Activated T-helper 9 cell treated with anti-CD3 and anti-CD28 coated beads, Interleukin-2, amount 50 U/mL, for 16 hours (primary cell): ENCODE measurements at regions not wholly inside any gene's neighbourhood (a gene's known extent, or its start where the extent isn't known, plus 50 kb on each side); places are given as distances from the start of the nearest gene placed in this dataset.
"Not testable (repeated sequence)": the region's sequence is repeated elsewhere in the genome, so short reads cannot be mapped to it uniquely, and the experiment has no call there.

Source experiments
- DNase-seq: peaks from one replicate; pipeline ENCODE4 v3.0.0-alpha.2; 2020; ENCODE audit warnings: low read depth

GRCh38 chr14:30159374-30159773 is 231.7 kb upstream of the PRKD1 start:
- no peak for DNase-seq

GRCh38 chr14:30160608-30161007 is 233.0 kb upstream of the PRKD1 start:
- no peak for DNase-seq

- no peak for DNase-seq
Measured at GRCh38 chr14:30162066-30162465, 234.4 kb upstream of the PRKD1 start.

GRCh38 chr14:30165255-30165654 is 237.6 kb upstream of the PRKD1 start:
- DNase-seq = no peak

- DNase-seq = no peak
Measured at GRCh38 chr14:30177781-30178180, 250.1 kb upstream of the PRKD1 start.

GRCh38 chr14:30179381-30180130 is 251.9 kb upstream of the PRKD1 start:
- DNase-seq = no peak

GRCh38 chr14:30180219-30180618 is 252.6 kb upstream of the PRKD1 start:
- DNase-seq = no peak

- no peak for DNase-seq
Measured at GRCh38 chr14:30185832-30186231, 258.2 kb upstream of the PRKD1 start.

- no peak for DNase-seq
Measured at GRCh38 chr14:30191639-30192279, 264.1 kb upstream of the PRKD1 start.

- no peak for DNase-seq
Measured at GRCh38 chr14:30193101-30193500, 265.5 kb upstream of the PRKD1 start.

GRCh38 chr14:30193845-30194501 is 266.3 kb upstream of the PRKD1 start:
- no peak for DNase-seq

- DNase-seq = no peak
Measured at GRCh38 chr14:30194741-30195148, 267.1 kb upstream of the PRKD1 start.

GRCh38 chr14:30195941-30196340 is 268.3 kb upstream of the PRKD1 start:
- no peak for DNase-seq

- no peak for DNase-seq
Measured at GRCh38 chr14:30196861-30197260, 269.2 kb upstream of the PRKD1 start.

GRCh38 chr14:30198720-30199119 is 271.1 kb upstream of the PRKD1 start:
- DNase-seq = not testable (repeated sequence)

- DNase-seq = no peak
Measured at GRCh38 chr14:30204431-30204980, 276.9 kb upstream of the PRKD1 start.

- DNase-seq = no peak
Measured at GRCh38 chr14:30209136-30209535, 281.5 kb upstream of the PRKD1 start.

GRCh38 chr14:30210630-30211029 is 283.0 kb upstream of the PRKD1 start:
- no peak for DNase-seq

- DNase-seq = no peak
Measured at GRCh38 chr14:30211326-30211725, 283.7 kb upstream of the PRKD1 start.

GRCh38 chr14:30214014-30214413 is 286.4 kb upstream of the PRKD1 start:
- DNase-seq = no peak

GRCh38 chr14:30214461-30215090 is 286.9 kb upstream of the PRKD1 start:
- DNase-seq = no peak

GRCh38 chr14:30218907-30219306 is 291.3 kb upstream of the PRKD1 start:
- no peak for DNase-seq
